ENCODE measurements at regions not wholly inside any gene's neighbourhood (a gene's known extent, or its start where the extent isn't known, plus 50 kb on each side); places are given as distances from the start of the nearest gene placed in this dataset.

GRCh38 chr5:125275725-125276090 lies 529.3 kb upstream of the ZNF608 start:
- no peak for TF ChIP-seq REST (IDR thresholded peaks at IDR 0.05)
- TF ChIP-seq CTCF (IDR thresholded peaks at IDR 0.05), result no peak
